NCI-H2196 treated with DMSO at 0.1 percent for 48 hours (cell line): ENCODE measurements at regions not wholly inside any gene's neighbourhood (a gene's known extent, or its start where the extent isn't known, plus 50 kb on each side); places are given as distances from the start of the nearest gene placed in this dataset.
A peak's percentile ranks its signal among the peaks of the same experiment; 100 is the strongest.
"Not testable (repeated sequence)": the region's sequence is repeated elsewhere in the genome, so short reads cannot be mapped to it uniquely, and the experiment has no call there.

Experiments used
- DNase-seq: peaks from one replicate; lab custom pipeline; 2025; ENCODE audit not compliant: unreplicated experiment; lab: John Stamatoyannopoulos, UW

GRCh38 chr1:187504779-187505178 lies 676.0 kb downstream of the PLA2G4A start:
- no peak for DNase-seq

GRCh38 chr1:187509091-187509490 lies 680.3 kb downstream of the PLA2G4A start:
- peak; percentile 37 for DNase-seq

- DNase-seq = no peak
These were observed 684.4 kb downstream of the PLA2G4A start for GRCh38 chr1:187513190-187513589.

- no peak for DNase-seq
These were observed 685.4 kb downstream of the PLA2G4A start for GRCh38 chr1:187514110-187514509.

- DNase-seq = no peak
These were observed 688.1 kb downstream of the PLA2G4A start for GRCh38 chr1:187516874-187517273.

GRCh38 chr1:187517546-187517945 lies 688.8 kb downstream of the PLA2G4A start:
- peak; percentile 64 for DNase-seq

GRCh38 chr1:187527346-187527745 lies 698.6 kb downstream of the PLA2G4A start:
- DNase-seq = no peak

- no peak for DNase-seq
These were observed 709.2 kb downstream of the PLA2G4A start for GRCh38 chr1:187537936-187538335.

GRCh38 chr1:187549540-187549939 lies 720.8 kb downstream of the PLA2G4A start:
- no peak for DNase-seq

- no peak for DNase-seq
These were observed 722.3 kb downstream of the PLA2G4A start for GRCh38 chr1:187551061-187551460.

GRCh38 chr1:187563191-187563590 lies 734.4 kb downstream of the PLA2G4A start:
- DNase-seq = no peak

GRCh38 chr1:187566354-187566753 lies 737.6 kb downstream of the PLA2G4A start:
- DNase-seq = no peak

- no peak for DNase-seq
These were observed 739.3 kb downstream of the PLA2G4A start for GRCh38 chr1:187568067-187568466.

GRCh38 chr1:187570166-187570565 lies 741.4 kb downstream of the PLA2G4A start:
- no peak for DNase-seq

GRCh38 chr1:187577610-187578009 lies 748.9 kb downstream of the PLA2G4A start:
- DNase-seq = no peak

- no peak for DNase-seq
These were observed 760.2 kb downstream of the PLA2G4A start for GRCh38 chr1:187588917-187589316.

GRCh38 chr1:187605736-187606135 lies 777.0 kb downstream of the PLA2G4A start:
- DNase-seq = no peak

- not testable (repeated sequence) for DNase-seq
These were observed 787.3 kb downstream of the PLA2G4A start for GRCh38 chr1:187615853-187616735.

- DNase-seq = not testable (repeated sequence)
These were observed 788.1 kb downstream of the PLA2G4A start for GRCh38 chr1:187616830-187617229.

GRCh38 chr1:187617776-187618175 lies 789.0 kb downstream of the PLA2G4A start:
- DNase-seq = no peak

GRCh38 chr1:187619175-187619574 lies 790.4 kb downstream of the PLA2G4A start:
- no peak for DNase-seq

- DNase-seq = no peak
These were observed 793.2 kb downstream of the PLA2G4A start for GRCh38 chr1:187621951-187622350.

- DNase-seq = no peak
These were observed 793.8 kb downstream of the PLA2G4A start for GRCh38 chr1:187622545-187622944.
